ENCODE measurements at regions not wholly inside any gene's neighbourhood (a gene's known extent, or its start where the extent isn't known, plus 50 kb on each side); places are given as distances from the start of the nearest gene placed in this dataset.
"Not testable (repeated sequence)": the region's sequence is repeated elsewhere in the genome, so short reads cannot be mapped to it uniquely, and the experiment has no call there.

- 93 to 100% methylated on average over 2 of the region's 2 CpGs for WGBS, 2 donors
- no peak for DNase-seq
- Histone ChIP-seq H3K27me3 (no peaks in the 10 kb centered on the region), H3K4me1 (no peaks in the 10 kb centered on the region), H3K4me3 (replicated peaks in 1 of 3) (no peak overlapping the region), H3K9me3 (no peaks in the 10 kb centered on the region), H3K36me3 (no peaks in the 10 kb centered on the region), H3K27ac (no peak overlapping the region)
- TF ChIP-seq, protein P1, sequence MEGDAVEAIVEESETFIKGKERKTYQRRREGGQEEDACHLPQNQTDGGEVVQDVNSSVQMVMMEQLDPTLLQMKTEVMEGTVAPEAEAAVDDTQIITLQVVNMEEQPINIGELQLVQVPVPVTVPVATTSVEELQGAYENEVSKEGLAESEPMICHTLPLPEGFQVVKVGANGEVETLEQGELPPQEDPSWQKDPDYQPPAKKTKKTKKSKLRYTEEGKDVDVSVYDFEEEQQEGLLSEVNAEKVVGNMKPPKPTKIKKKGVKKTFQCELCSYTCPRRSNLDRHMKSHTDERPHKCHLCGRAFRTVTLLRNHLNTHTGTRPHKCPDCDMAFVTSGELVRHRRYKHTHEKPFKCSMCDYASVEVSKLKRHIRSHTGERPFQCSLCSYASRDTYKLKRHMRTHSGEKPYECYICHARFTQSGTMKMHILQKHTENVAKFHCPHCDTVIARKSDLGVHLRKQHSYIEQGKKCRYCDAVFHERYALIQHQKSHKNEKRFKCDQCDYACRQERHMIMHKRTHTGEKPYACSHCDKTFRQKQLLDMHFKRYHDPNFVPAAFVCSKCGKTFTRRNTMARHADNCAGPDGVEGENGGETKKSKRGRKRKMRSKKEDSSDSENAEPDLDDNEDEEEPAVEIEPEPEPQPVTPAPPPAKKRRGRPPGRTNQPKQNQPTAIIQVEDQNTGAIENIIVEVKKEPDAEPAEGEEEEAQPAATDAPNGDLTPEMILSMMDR (IDR thresholded peaks at IDR 0.05), result no peak
- TF ChIP-seq POLR2A (IDR thresholded peaks at IDR 0.05), result no peak
- intact Hi-C loops (cut with DNase I), result no loop called here
Measured at GRCh38 chr10:53521046-53521445, 748.5 kb upstream of the MBL2 start.

GRCh38 chr10:53508197-53508596, 735.6 kb upstream of the MBL2 start:
- Histone ChIP-seq H3K36me3 (no peaks in the 10 kb centered on the region), H3K4me3 (replicated peaks in 1 of 3) (no peak overlapping the region), H3K4me1 (no peaks in the 10 kb centered on the region), H3K9me3 (no peaks in the 10 kb centered on the region), H3K27me3 (no peaks in the 10 kb centered on the region), H3K27ac (no peak overlapping the region)
- TF ChIP-seq, protein P1 (IDR thresholded peaks at IDR 0.05), result no peak
- TF ChIP-seq POLR2A (IDR thresholded peaks at IDR 0.05), result no peak
- no peak for DNase-seq
- intact Hi-C loops (cut with DNase I), result no loop called here
- WGBS, 2 donors, result 69 to 78% methylated on average over 1 of the region's 1 CpG

DNA sequence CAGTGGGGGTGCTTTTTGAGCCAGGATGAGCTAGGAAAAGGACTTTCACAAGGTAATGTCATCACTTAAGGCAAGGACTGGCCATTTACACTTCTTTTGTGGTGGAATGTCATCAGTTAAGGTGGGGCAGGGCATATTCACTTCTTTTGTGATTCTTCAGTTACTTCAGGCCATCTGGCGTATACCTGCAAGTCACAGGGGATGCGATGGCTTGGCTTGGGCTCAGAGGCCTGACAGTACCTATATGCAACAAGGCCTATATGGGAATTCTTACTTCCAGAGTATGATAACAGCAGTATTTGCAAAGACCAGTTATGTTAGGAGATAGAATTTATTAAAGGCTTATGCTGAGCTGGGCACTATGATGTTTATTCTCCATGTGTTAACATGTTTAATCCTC, 731.9 kb upstream of the MBL2 start:
- WGBS, 2 donors, result 96 to 97% methylated on average over 2 of the region's 2 CpGs

GRCh38 chr10:53491774-53492173, 719.2 kb upstream of the MBL2 start:
- Histone ChIP-seq H3K36me3 (no peaks in the 10 kb centered on the region), H3K9me3 (no peaks in the 10 kb centered on the region), H3K27me3 (no peaks in the 10 kb centered on the region), H3K4me1 (no peaks in the 10 kb centered on the region), H3K27ac (no peak overlapping the region), H3K4me3 (replicated peaks in 1 of 3) (no peak overlapping the region)
- 78 to 87% methylated on average over 2 of the region's 2 CpGs for WGBS, 2 donors
- intact Hi-C loops (cut with DNase I), result no loop called here
- TF ChIP-seq POLR2A (IDR thresholded peaks at IDR 0.05), result no peak
- TF ChIP-seq, protein P1 (IDR thresholded peaks at IDR 0.05), result no peak
- no peak for DNase-seq

More for the DNA sequence above, 731.9 kb upstream of the MBL2 start:
- H3K27me3 ChIP-seq; H3K4me3 ChIP-seq (replicated peaks in 1 of 3); H3K27ac ChIP-seq; H3K4me1 ChIP-seq; DNase-seq; intact Hi-C loops (cut with DNase I); H3K36me3 ChIP-seq; H3K9me3 ChIP-seq: not testable (repeated sequence)

DNA sequence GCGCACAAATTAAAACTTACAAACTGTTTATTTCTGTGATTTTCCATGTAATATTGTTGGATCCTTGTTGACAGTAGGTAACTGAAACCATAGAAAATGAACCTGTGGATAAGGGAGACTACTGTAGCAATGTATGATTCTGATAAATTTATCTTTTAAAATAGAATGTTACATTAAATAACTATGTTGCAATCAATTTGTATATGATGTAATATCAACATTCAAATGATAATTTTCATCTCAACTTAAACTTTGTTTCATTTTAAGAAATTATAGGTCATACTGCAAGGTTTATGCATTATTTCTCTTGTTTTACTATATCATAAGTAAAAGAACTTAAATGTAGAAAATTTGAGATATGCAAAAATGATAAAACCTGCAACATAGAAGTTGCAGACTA, 718.0 kb upstream of the MBL2 start:
- no peak for TF ChIP-seq POLR2A (IDR thresholded peaks at IDR 0.05)
- TF ChIP-seq, protein P1 (IDR thresholded peaks at IDR 0.05), result no peak
- no peak for DNase-seq
- no peak overlapping the region for H3K4me3 ChIP-seq (replicated peaks in 1 of 3)
- H3K36me3 ChIP-seq, result no peaks in the 10 kb centered on the region
- no peaks in the 10 kb centered on the region for H3K9me3 ChIP-seq
- WGBS, 2 donors, result 96 to 100% methylated on average over 1 of the region's 1 CpG
- no peak overlapping the region for H3K27ac ChIP-seq
- no peaks in the 10 kb centered on the region for H3K27me3 ChIP-seq
- H3K4me1 ChIP-seq, result no peaks in the 10 kb centered on the region
- intact Hi-C loops (cut with DNase I), result no loop called here

All from thyroid gland (tissue), 4 donors.